Gastrocnemius medialis (tissue), 4 donors: ENCODE measurements at regions not wholly inside any gene's neighbourhood (a gene's known extent, or its start where the extent isn't known, plus 50 kb on each side); places are given as distances from the start of the nearest gene placed in this dataset.

Source experiments
- CTCF ChIP-seq, 5 experiments: fragments of 450-650 bp in 3 of 5; fragments of 200-600 bp in 2 of 5; sonication (generic) in 2 of 5; IDR thresholded peaks in 4 of 5; conservative IDR thresholded peaks in 1 of 5; 1 replicate in 4 of 5; 2 replicates in 1 of 5; pipeline ENCODE4 v1.5.1; 2016 to 2019; ENCODE audit warnings: antibody characterized with exemption in 5 of 5, mild to moderate bottlenecking in 3 of 5, moderate library complexity in 3 of 5
- POLR2A ChIP-seq, 2 donors: fragments of 450-650 bp; IDR thresholded peaks; one replicate each; pipeline ENCODE4 v1.6.1; 2017; ENCODE audit warnings: antibody characterized with exemption in 2 of 2, mild to moderate bottlenecking in 2 of 2, moderate library complexity in 2 of 2

DNA sequence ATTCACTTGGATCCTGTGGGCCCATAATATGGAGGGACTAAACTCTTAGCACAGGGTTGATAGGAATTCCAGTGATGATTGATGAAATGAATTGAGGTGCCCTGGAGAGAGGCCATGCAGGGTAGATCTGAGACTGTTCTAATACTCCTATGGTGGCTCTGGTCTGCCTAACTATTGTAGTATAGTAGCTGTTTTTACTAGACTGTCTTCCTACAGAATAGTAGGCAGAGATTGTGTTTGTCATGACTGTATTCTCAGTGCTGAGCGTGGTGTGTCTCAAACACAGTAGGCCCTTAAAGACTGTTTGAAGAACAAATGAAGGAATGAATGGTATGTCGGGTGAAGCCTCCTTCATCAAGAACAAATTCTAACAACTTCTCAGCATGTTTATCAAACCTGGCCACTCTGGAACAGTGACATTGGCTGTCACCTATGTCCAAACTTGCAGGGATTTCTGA lies 107.0 kb upstream of the SESN3 start:
- TF ChIP-seq CTCF (IDR thresholded peaks at IDR 0.05 in 4 of 5, conservative IDR thresholded peaks at IDR 0.05 in 1 of 5) (no peak), POLR2A (IDR thresholded peaks at IDR 0.05) (no peak)
